Dendritic cell treated with granulocyte-macrophage colony-stimulating factor and Interleukin-4, amounts not matched to agents 40 ng/mL and 50 ng/mL, for 4 days (primary cell): ENCODE measurements at regions not wholly inside any gene's neighbourhood (a gene's known extent, or its start where the extent isn't known, plus 50 kb on each side); places are given as distances from the start of the nearest gene placed in this dataset.

Experiments used
- H3K27ac Mint-ChIP-seq: one replicate; pipeline ENCODE4 v1.8.0; 2022; ENCODE audit warnings: mild to moderate bottlenecking, mixed read lengths
- H3K27me3 Mint-ChIP-seq: one replicate; pipeline ENCODE4 v1.8.0; 2022; ENCODE audit warnings: mild to moderate bottlenecking, mixed read lengths
- H3K36me3 Mint-ChIP-seq: one replicate; pipeline ENCODE4 v1.8.0; 2022; ENCODE audit warnings: low read depth, mixed read lengths
- H3K4me1 Mint-ChIP-seq: one replicate; pipeline ENCODE4 v1.8.0; 2022; ENCODE audit warnings: low read depth, mixed read lengths
- H3K4me3 Mint-ChIP-seq: one replicate; pipeline ENCODE4 v1.8.0; 2022; ENCODE audit warnings: mild to moderate bottlenecking, moderate library complexity, mixed read lengths
- H3K9me3 Mint-ChIP-seq: one replicate; pipeline ENCODE4 v1.8.0; 2022; ENCODE audit warnings: mixed read lengths
- intact Hi-C: fragments of 100-400 bp; cut with micrococcal nuclease; formaldehyde crosslinking; loops from one replicate; pipeline ENCODE4 v1.15.0; 2022

- intact Hi-C loops, result no loop called here
- Mint-ChIP-seq H3K36me3 (no peaks in the 10 kb centered on the region), H3K27me3 (no peaks in the 10 kb centered on the region), H3K27ac (no peak overlapping the region), H3K4me3 (no peak overlapping the region), H3K9me3 (peaks cover 17% of the 10 kb centered on the region), H3K4me1 (no peaks in the 10 kb centered on the region)
These were observed 159.2 kb upstream of the FOXP2 start for GRCh38 chr7:114255404-114255841.

- no peak overlapping the region for H3K4me3 Mint-ChIP-seq
- no peaks in the 10 kb centered on the region for H3K27me3 Mint-ChIP-seq
- no peak overlapping the region for H3K27ac Mint-ChIP-seq
- no peaks in the 10 kb centered on the region for H3K9me3 Mint-ChIP-seq
- intact Hi-C loops, result no loop called here
- H3K4me1 Mint-ChIP-seq, result no peaks in the 10 kb centered on the region
- no peaks in the 10 kb centered on the region for H3K36me3 Mint-ChIP-seq
These were observed 171.0 kb upstream of the FOXP2 start for GRCh38 chr7:114243646-114244045.

GRCh38 chr7:114242992-114243507, 171.6 kb upstream of the FOXP2 start:
- Mint-ChIP-seq H3K4me1 (no peaks in the 10 kb centered on the region), H3K9me3 (no peaks in the 10 kb centered on the region), H3K27me3 (no peaks in the 10 kb centered on the region), H3K4me3 (no peak overlapping the region), H3K27ac (no peak overlapping the region), H3K36me3 (no peaks in the 10 kb centered on the region)
- intact Hi-C loops, result no loop called here

- Mint-ChIP-seq H3K9me3 (no peaks in the 10 kb centered on the region), H3K27ac (no peak overlapping the region), H3K36me3 (no peaks in the 10 kb centered on the region), H3K4me3 (no peak overlapping the region), H3K4me1 (no peaks in the 10 kb centered on the region), H3K27me3 (no peaks in the 10 kb centered on the region)
- intact Hi-C loops, result no loop called here
These were observed 185.4 kb upstream of the FOXP2 start for GRCh38 chr7:114229246-114229645.

- intact Hi-C loops, result no loop called here
- no peaks in the 10 kb centered on the region for H3K36me3 Mint-ChIP-seq
- no peak overlapping the region for H3K4me3 Mint-ChIP-seq
- H3K27me3 Mint-ChIP-seq, result no peaks in the 10 kb centered on the region
- H3K27ac Mint-ChIP-seq, result no peak overlapping the region
- peaks cover 4% of the 10 kb centered on the region for H3K4me1 Mint-ChIP-seq
- no peaks in the 10 kb centered on the region for H3K9me3 Mint-ChIP-seq
These were observed 188.8 kb upstream of the FOXP2 start for GRCh38 chr7:114225784-114226183.

- no peak overlapping the region for H3K4me3 Mint-ChIP-seq
These were observed 196.3 kb upstream of the FOXP2 start for GRCh38 chr7:114218283-114218682.

GRCh38 chr7:114217026-114217806, 197.4 kb upstream of the FOXP2 start:
- H3K4me1 Mint-ChIP-seq, result peaks cover 4% of the 10 kb centered on the region
- H3K4me3 Mint-ChIP-seq, result no peak overlapping the region
- no peaks in the 10 kb centered on the region for H3K27me3 Mint-ChIP-seq
- intact Hi-C loops, result loop anchor here (10.0 kb wide), 2 partner anchors 132 to 192 kb away; no protein-coding TSS in a partner anchor
- no peak overlapping the region for H3K27ac Mint-ChIP-seq
- H3K36me3 Mint-ChIP-seq, result no peaks in the 10 kb centered on the region
- no peaks in the 10 kb centered on the region for H3K9me3 Mint-ChIP-seq

More at GRCh38 chr7:114218283-114218682, 196.3 kb upstream of the FOXP2 start:
- Mint-ChIP-seq H3K9me3 (no peaks in the 10 kb centered on the region), H3K27me3 (no peaks in the 10 kb centered on the region), H3K36me3 (no peaks in the 10 kb centered on the region), H3K4me1 (peaks cover 4% of the 10 kb centered on the region), H3K27ac (no peak overlapping the region)
- intact Hi-C loops, result loop anchor here (10.0 kb wide), 2 partner anchors 133 to 193 kb away; no protein-coding TSS in a partner anchor

GRCh38 chr7:114214466-114214865, 200.1 kb upstream of the FOXP2 start:
- no peak overlapping the region for H3K4me3 Mint-ChIP-seq
- H3K27ac Mint-ChIP-seq, result no peak overlapping the region
- intact Hi-C loops, result loop anchor here (10.0 kb wide), 2 partner anchors 130 to 190 kb away; no protein-coding TSS in a partner anchor
- no peaks in the 10 kb centered on the region for H3K27me3 Mint-ChIP-seq
- no peaks in the 10 kb centered on the region for H3K36me3 Mint-ChIP-seq
- H3K9me3 Mint-ChIP-seq, result no peaks in the 10 kb centered on the region
- no peaks in the 10 kb centered on the region for H3K4me1 Mint-ChIP-seq

GRCh38 chr7:114212721-114213429, 201.7 kb upstream of the FOXP2 start:
- no peaks in the 10 kb centered on the region for H3K9me3 Mint-ChIP-seq
- H3K27me3 Mint-ChIP-seq, result no peaks in the 10 kb centered on the region
- no peak overlapping the region for H3K4me3 Mint-ChIP-seq
- H3K36me3 Mint-ChIP-seq, result no peaks in the 10 kb centered on the region
- H3K4me1 Mint-ChIP-seq, result no peaks in the 10 kb centered on the region
- H3K27ac Mint-ChIP-seq, result no peak overlapping the region
- intact Hi-C loops, result loop anchor here (10.0 kb wide), 2 partner anchors 128 to 188 kb away; no protein-coding TSS in a partner anchor

- H3K4me3 Mint-ChIP-seq, result no peak overlapping the region
- intact Hi-C loops, result loop anchor here (10.0 kb wide), 2 partner anchors 125 to 185 kb away; no protein-coding TSS in a partner anchor
- no peaks in the 10 kb centered on the region for H3K4me1 Mint-ChIP-seq
- H3K27ac Mint-ChIP-seq, result no peak overlapping the region
- H3K9me3 Mint-ChIP-seq, result no peaks in the 10 kb centered on the region
- no peaks in the 10 kb centered on the region for H3K36me3 Mint-ChIP-seq
- H3K27me3 Mint-ChIP-seq, result no peaks in the 10 kb centered on the region
These were observed 204.6 kb upstream of the FOXP2 start for GRCh38 chr7:114209968-114210367.

GRCh38 chr7:114206688-114207087, 207.9 kb upstream of the FOXP2 start:
- Mint-ChIP-seq H3K4me1 (no peaks in the 10 kb centered on the region), H3K9me3 (no peaks in the 10 kb centered on the region), H3K27ac (no peak overlapping the region), H3K4me3 (no peak overlapping the region), H3K27me3 (no peaks in the 10 kb centered on the region), H3K36me3 (no peaks in the 10 kb centered on the region)
- intact Hi-C loops, result no loop called here

- H3K9me3 Mint-ChIP-seq, result no peaks in the 10 kb centered on the region
- H3K36me3 Mint-ChIP-seq, result no peaks in the 10 kb centered on the region
- peaks cover 1% of the 10 kb centered on the region for H3K27me3 Mint-ChIP-seq
- H3K27ac Mint-ChIP-seq, result no peak overlapping the region
- no peak overlapping the region for H3K4me3 Mint-ChIP-seq
- intact Hi-C loops, result loop anchor here (10.0 kb wide), 1 partner anchor 168 kb away; no protein-coding TSS in a partner anchor
- no peaks in the 10 kb centered on the region for H3K4me1 Mint-ChIP-seq
These were observed 218.1 kb upstream of the FOXP2 start for GRCh38 chr7:114196517-114196916.

GRCh38 chr7:114190387-114190786, 224.2 kb upstream of the FOXP2 start:
- H3K4me1 Mint-ChIP-seq, result no peaks in the 10 kb centered on the region
- intact Hi-C loops, result loop anchor here (10.0 kb wide), 1 partner anchor 174 kb away; no protein-coding TSS in a partner anchor

More at GRCh38 chr7:114190387-114190786, 224.2 kb upstream of the FOXP2 start:
- Mint-ChIP-seq H3K27ac (no peak overlapping the region), H3K9me3 (no peaks in the 10 kb centered on the region), H3K36me3 (no peaks in the 10 kb centered on the region), H3K4me3 (no peak overlapping the region), H3K27me3 (peaks cover 1% of the 10 kb centered on the region)
